C4-2B (cell line): ENCODE measurements at regions not wholly inside any gene's neighbourhood (a gene's known extent, or its start where the extent isn't known, plus 50 kb on each side); places are given as distances from the start of the nearest gene placed in this dataset.
"Not testable (repeated sequence)": the region's sequence is repeated elsewhere in the genome, so short reads cannot be mapped to it uniquely, and the experiment has no call there.

Source experiments
- H3K27ac ChIP-seq: fragments of 450-650 bp; 2 replicates; pipeline ENCODE4 v1.5.1; 2017
- CTCF ChIP-seq: fragments of 450-650 bp; conservative IDR thresholded peaks from 2 replicates; pipeline ENCODE4 v1.5.1; 2017; ENCODE audit warnings: mild to moderate bottlenecking
- ZFX ChIP-seq: fragments of 450-650 bp; IDR thresholded peaks from 2 replicates; pipeline ENCODE4 v1.6.1; 2017

DNA sequence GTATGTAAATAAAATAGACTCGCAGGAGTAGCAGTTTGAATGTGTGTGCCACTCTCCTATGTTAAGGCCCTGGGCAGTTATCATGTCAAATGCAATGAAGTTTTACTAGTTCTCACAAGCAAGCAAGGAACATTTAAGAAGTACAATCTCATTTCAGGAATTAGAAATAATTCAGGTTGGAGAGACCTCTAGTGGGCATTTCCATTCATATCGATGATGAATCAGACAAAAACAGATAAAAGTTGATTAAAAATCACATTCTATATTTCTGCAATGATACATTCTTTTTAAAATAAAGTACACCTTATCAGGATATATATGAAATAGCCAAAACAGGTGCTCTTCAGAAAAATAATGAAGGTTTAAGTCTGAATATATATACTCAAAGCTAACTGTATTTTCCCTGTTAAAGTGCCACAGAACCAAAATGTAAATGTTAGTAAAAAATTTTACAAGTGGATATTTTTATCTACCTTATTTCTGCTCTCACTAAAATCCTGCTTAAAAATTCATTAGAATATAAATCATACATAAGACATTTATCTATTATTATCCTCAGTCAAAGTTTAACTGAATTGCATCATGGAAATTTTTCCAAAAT is 492.4 kb upstream of the FRG2C start:
- H3K27ac ChIP-seq: no peak overlapping the region
- no peak for TF ChIP-seq ZFX
- TF ChIP-seq CTCF: peak; percentile 57

DNA sequence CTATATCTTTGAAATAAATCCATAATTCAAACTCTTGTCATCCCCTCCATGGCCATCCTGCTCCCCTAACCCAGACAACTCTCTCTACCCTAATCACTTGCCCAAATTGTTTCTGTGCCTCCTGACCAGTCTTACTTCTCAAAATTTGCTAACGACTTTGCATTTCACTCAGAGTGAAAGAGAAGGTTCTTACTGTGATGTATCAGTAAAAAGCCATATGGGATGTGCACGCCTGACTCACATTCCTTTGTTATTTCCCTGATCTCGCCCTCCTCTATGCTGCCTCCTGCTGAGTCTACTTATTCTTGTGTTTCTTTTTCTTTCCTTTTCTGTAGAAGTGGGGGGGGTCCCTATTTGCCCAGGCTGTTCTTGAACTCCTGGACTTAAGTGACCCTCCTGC is 487.2 kb upstream of the FRG2C start:
- TF ChIP-seq ZFX (no peak), CTCF (no peak)
- no peak overlapping the region for H3K27ac ChIP-seq

DNA sequence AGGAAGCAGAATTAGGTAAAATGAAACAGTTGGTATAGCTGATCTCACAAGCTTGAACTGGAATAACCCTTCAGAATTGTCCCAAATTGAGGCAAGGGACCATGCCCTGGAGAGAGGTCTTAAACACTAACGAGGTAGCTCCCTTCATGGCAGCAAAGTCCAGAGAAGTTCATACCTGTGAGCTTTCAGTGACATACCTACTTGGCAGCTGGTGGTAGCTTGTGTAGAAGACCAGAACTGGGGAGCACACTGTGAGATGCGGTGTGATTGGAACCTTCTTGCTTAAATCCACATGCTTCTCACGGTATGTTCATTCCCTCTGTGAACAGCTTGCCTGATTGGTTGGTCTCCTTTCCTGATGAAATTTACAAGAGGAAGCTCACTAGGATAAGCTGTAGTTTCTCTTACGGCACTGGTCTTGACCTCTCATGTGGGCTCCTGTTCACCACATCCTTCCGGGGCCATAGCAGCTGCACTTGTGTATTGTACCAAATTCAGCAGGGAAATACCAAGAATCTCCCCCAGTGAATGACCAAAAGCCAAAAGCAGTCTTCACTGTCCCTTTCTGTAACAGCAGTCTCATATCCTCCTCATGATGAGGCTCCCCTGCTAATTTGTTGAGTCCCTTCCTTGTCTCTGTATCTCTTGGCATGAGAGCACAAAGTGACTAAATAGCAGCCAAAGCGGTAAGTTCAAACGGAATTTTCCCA is 483.7 kb upstream of the FRG2C start:
- TF ChIP-seq ZFX (no peak), CTCF (no peak)
- H3K27ac ChIP-seq: no peak overlapping the region

DNA sequence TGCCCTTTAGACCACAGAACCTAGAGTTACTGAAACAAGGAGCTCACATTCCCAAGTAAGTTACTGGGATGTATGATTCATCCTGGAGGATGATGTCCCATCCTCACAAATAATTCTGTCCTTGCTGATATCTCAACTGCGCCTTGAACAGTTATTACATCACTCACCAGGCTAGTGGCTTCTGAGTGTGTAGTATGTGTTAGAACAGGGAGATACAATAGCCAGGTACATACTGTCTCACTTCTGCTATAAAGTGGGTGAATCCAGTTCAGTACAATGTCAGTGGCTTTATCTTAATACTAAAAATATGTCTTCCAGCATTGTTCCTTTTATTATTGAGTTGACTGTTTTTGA is 483.2 kb upstream of the FRG2C start:
- TF ChIP-seq ZFX: no peak
- no peak for TF ChIP-seq CTCF

GRCh38 chr3:75188962-75189361 is 475.2 kb upstream of the FRG2C start:
- TF ChIP-seq ZFX (no peak), CTCF (no peak)
- no peak overlapping the region for H3K27ac ChIP-seq

More for the DNA sequence above, 483.2 kb upstream of the FRG2C start:
- no peak overlapping the region for H3K27ac ChIP-seq

GRCh38 chr3:75192146-75192616 is 471.9 kb upstream of the FRG2C start:
- TF ChIP-seq CTCF (peak; percentile 90), ZFX (no peak)
- no peak overlapping the region for H3K27ac ChIP-seq

- no peak overlapping the region for H3K27ac ChIP-seq
- TF ChIP-seq CTCF (no peak), ZFX (no peak)
Observed at GRCh38 chr3:75193797-75194196, 470.3 kb upstream of the FRG2C start.

GRCh38 chr3:75214332-75214731 is 449.8 kb upstream of the FRG2C start:
- not testable (repeated sequence) for H3K27ac ChIP-seq
